Activated naive CD8-positive, alpha-beta T cell treated with anti-CD3 and anti-CD28 coated beads, Interleukin-2, amount 10 ng/mL, durations not matched to agents 7 days and 5 days (primary cell): ENCODE measurements at regions not wholly inside any gene's neighbourhood (a gene's known extent, or its start where the extent isn't known, plus 50 kb on each side); places are given as distances from the start of the nearest gene placed in this dataset.

Source experiments
- ATAC-seq: fragments of 150-1000 bp; cut with Tn5 transposase; one replicate; pipeline ENCODE4 v1.10.0; 2021; ENCODE audit warnings: low read depth, moderate library complexity
- POLR2A ChIA-PET: fragments of 350-600 bp; sonication (Branson Sonifier 250); formaldehyde crosslinking; loops from one replicate; lab custom pipeline; 2021; ENCODE audit warnings: antibody characterized with exemption; lab: Charles Lee
- DNase-seq: peaks from one replicate; pipeline ENCODE4 v3.0.0; 2021
- H3K27ac Mint-ChIP-seq: one replicate; pipeline ENCODE4 v1.8.0; 2022; ENCODE audit warnings: mild to moderate bottlenecking, mixed read lengths
- H3K27me3 Mint-ChIP-seq: one replicate; pipeline ENCODE4 v1.8.0; 2022; ENCODE audit warnings: mild to moderate bottlenecking, moderate library complexity, mixed read lengths
- H3K36me3 Mint-ChIP-seq: one replicate; pipeline ENCODE4 v1.8.0; 2021; ENCODE audit warnings: mild to moderate bottlenecking, mixed read lengths
- H3K4me1 Mint-ChIP-seq: one replicate; pipeline ENCODE4 v1.8.0; 2021; ENCODE audit warnings: mixed read lengths
- H3K4me3 Mint-ChIP-seq: one replicate; pipeline ENCODE4 v1.8.0; 2022; ENCODE audit warnings: mild to moderate bottlenecking, moderate library complexity, mixed read lengths
- H3K9me3 Mint-ChIP-seq: one replicate; pipeline ENCODE4 v1.8.0; 2021; ENCODE audit warnings: mixed read lengths

GRCh38 chr2:66985906-66986305 lies 411.2 kb upstream of the ETAA1 start:
- no peak for ATAC-seq
- POLR2A ChIA-PET = no interaction called here

GRCh38 chr2:66987733-66988132 lies 409.4 kb upstream of the ETAA1 start:
- Mint-ChIP-seq H3K36me3 (no peaks in the 10 kb centered on the region), H3K9me3 (peaks cover 5% of the 10 kb centered on the region), H3K27me3 (no peaks in the 10 kb centered on the region), H3K4me3 (no peak overlapping the region), H3K4me1 (no peaks in the 10 kb centered on the region), H3K27ac (no peak overlapping the region)
- no peak for ATAC-seq
- POLR2A ChIA-PET = no interaction called here
- DNase-seq = no peak

More at GRCh38 chr2:66985906-66986305, 411.2 kb upstream of the ETAA1 start:
- H3K36me3 Mint-ChIP-seq = no peaks in the 10 kb centered on the region
- no peaks in the 10 kb centered on the region for H3K27me3 Mint-ChIP-seq
- H3K4me3 Mint-ChIP-seq = no peak overlapping the region
- H3K27ac Mint-ChIP-seq = no peak overlapping the region
- no peak for DNase-seq
- H3K9me3 Mint-ChIP-seq = peaks cover 5% of the 10 kb centered on the region
- no peaks in the 10 kb centered on the region for H3K4me1 Mint-ChIP-seq

DNA sequence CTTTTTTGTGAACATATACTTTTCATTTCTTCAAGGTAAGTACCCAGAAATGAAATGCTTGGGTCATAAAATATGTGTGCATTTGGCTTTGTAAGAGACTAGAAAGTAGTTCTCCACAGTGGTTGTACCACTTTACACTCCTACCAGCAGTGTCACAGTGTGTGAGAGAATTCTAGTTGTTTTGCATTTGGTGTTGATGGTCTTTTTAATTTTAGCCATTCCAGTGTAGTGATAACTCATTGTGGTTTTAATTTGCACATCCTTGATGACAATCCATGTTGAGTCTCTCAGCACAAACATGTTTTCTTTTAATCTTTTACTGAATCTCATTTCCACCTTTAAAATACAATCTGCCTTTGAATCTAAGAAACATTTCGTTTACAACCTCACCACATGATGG lies 402.5 kb upstream of the ETAA1 start:
- H3K27me3 Mint-ChIP-seq = no peaks in the 10 kb centered on the region
- POLR2A ChIA-PET = no interaction called here
- no peaks in the 10 kb centered on the region for H3K4me1 Mint-ChIP-seq
- H3K27ac Mint-ChIP-seq = no peak overlapping the region
- no peaks in the 10 kb centered on the region for H3K9me3 Mint-ChIP-seq
- no peaks in the 10 kb centered on the region for H3K36me3 Mint-ChIP-seq
- no peak for ATAC-seq
- H3K4me3 Mint-ChIP-seq = no peak overlapping the region
- no peak for DNase-seq

GRCh38 chr2:66995636-66996035 lies 401.5 kb upstream of the ETAA1 start:
- no peak for ATAC-seq
- no peak overlapping the region for H3K27ac Mint-ChIP-seq
- POLR2A ChIA-PET = no interaction called here

GRCh38 chr2:67002618-67003371 lies 394.3 kb upstream of the ETAA1 start:
- Mint-ChIP-seq H3K4me3 (no peak overlapping the region), H3K27me3 (no peaks in the 10 kb centered on the region), H3K36me3 (no peaks in the 10 kb centered on the region), H3K27ac (no peak overlapping the region), H3K4me1 (no peaks in the 10 kb centered on the region), H3K9me3 (peaks cover 1% of the 10 kb centered on the region)
- DNase-seq = no peak
- POLR2A ChIA-PET = no interaction called here
- ATAC-seq = no peak

More at GRCh38 chr2:66995636-66996035, 401.5 kb upstream of the ETAA1 start:
- no peak for DNase-seq
- Mint-ChIP-seq H3K4me1 (no peaks in the 10 kb centered on the region), H3K27me3 (no peaks in the 10 kb centered on the region), H3K4me3 (no peak overlapping the region), H3K36me3 (no peaks in the 10 kb centered on the region), H3K9me3 (no peaks in the 10 kb centered on the region)

- ATAC-seq (no peak), DNase-seq (no peak)
- Mint-ChIP-seq H3K9me3 (peaks cover 1% of the 10 kb centered on the region), H3K4me1 (no peaks in the 10 kb centered on the region), H3K36me3 (no peaks in the 10 kb centered on the region), H3K27ac (no peak overlapping the region), H3K4me3 (no peak overlapping the region), H3K27me3 (no peaks in the 10 kb centered on the region)
- POLR2A ChIA-PET = no interaction called here
Observed at GRCh38 chr2:67006373-67006960, 390.7 kb upstream of the ETAA1 start.

GRCh38 chr2:67008155-67008554 lies 389.0 kb upstream of the ETAA1 start:
- Mint-ChIP-seq H3K36me3 (no peaks in the 10 kb centered on the region), H3K4me1 (no peaks in the 10 kb centered on the region), H3K27ac (no peak overlapping the region), H3K9me3 (peaks cover under 1% of the 10 kb centered on the region), H3K27me3 (no peaks in the 10 kb centered on the region), H3K4me3 (no peak overlapping the region)
- POLR2A ChIA-PET = no interaction called here
- DNase-seq (no peak), ATAC-seq (no peak)

DNA sequence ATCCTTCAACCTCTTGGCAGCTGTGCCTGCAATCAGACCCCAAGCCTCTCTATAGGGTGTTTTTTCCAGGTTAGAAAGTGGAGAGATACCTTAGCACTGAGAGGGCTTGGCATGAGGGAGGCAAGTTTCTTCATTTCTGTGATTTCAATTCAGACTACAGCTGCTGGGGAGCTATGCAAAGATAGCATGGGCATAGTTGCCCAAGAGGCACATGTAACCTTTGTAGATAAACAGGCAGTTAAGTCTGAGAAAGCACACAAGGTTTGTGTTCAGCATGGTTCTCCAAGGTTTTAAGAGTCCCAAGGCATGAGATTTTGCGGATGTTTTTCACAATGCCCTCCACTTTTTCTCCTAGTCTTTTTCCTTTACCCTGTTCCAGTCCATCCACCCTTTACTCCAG lies 385.0 kb upstream of the ETAA1 start:
- Mint-ChIP-seq H3K27ac (no peak overlapping the region), H3K27me3 (no peaks in the 10 kb centered on the region), H3K4me3 (no peak overlapping the region), H3K36me3 (no peaks in the 10 kb centered on the region), H3K9me3 (no peaks in the 10 kb centered on the region), H3K4me1 (no peaks in the 10 kb centered on the region)
- ATAC-seq (no peak), DNase-seq (no peak)
- POLR2A ChIA-PET = no interaction called here

GRCh38 chr2:67013821-67014220 lies 383.3 kb upstream of the ETAA1 start:
- DNase-seq = no peak
- POLR2A ChIA-PET = no interaction called here
- no peaks in the 10 kb centered on the region for H3K4me1 Mint-ChIP-seq

GRCh38 chr2:67015681-67016080 lies 381.5 kb upstream of the ETAA1 start:
- Mint-ChIP-seq H3K27me3 (no peaks in the 10 kb centered on the region), H3K27ac (no peak overlapping the region), H3K36me3 (no peaks in the 10 kb centered on the region), H3K4me1 (no peaks in the 10 kb centered on the region), H3K9me3 (peaks cover 2% of the 10 kb centered on the region), H3K4me3 (no peak overlapping the region)
- POLR2A ChIA-PET = no interaction called here
- no peak for ATAC-seq
- no peak for DNase-seq

More at GRCh38 chr2:67013821-67014220, 383.3 kb upstream of the ETAA1 start:
- Mint-ChIP-seq H3K9me3 (no peaks in the 10 kb centered on the region), H3K27me3 (no peaks in the 10 kb centered on the region), H3K4me3 (no peak overlapping the region), H3K27ac (no peak overlapping the region), H3K36me3 (no peaks in the 10 kb centered on the region)
- ATAC-seq = no peak

GRCh38 chr2:67018301-67018700 lies 378.8 kb upstream of the ETAA1 start:
- no peak overlapping the region for H3K4me3 Mint-ChIP-seq
- H3K9me3 Mint-ChIP-seq = peaks cover 2% of the 10 kb centered on the region
- no peak overlapping the region for H3K27ac Mint-ChIP-seq
- no peaks in the 10 kb centered on the region for H3K36me3 Mint-ChIP-seq
- no peak for ATAC-seq
- H3K4me1 Mint-ChIP-seq = no peaks in the 10 kb centered on the region
- no peaks in the 10 kb centered on the region for H3K27me3 Mint-ChIP-seq
- DNase-seq = no peak
- POLR2A ChIA-PET = no interaction called here

DNA sequence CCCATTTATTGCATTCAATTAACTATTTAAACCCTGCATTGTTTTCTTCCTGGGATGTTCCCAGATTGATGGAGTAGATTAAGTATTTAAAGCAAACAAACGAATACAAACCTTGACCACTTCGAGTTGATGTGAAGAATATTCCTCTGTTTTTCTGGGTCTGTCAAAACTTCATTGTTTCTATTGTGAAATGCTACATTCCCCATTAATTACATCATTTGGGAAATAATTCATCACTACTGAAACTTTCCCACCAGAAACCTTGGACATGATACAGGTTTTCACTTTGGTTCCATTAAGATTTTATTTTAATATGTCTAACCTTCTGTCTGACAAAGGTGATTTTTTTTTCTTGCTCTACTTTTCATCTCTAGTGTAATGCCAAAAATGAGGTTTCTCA lies 365.1 kb upstream of the ETAA1 start:
- DNase-seq (no peak), ATAC-seq (no peak)
- Mint-ChIP-seq H3K9me3 (no peaks in the 10 kb centered on the region), H3K4me1 (no peaks in the 10 kb centered on the region), H3K4me3 (no peak overlapping the region), H3K27ac (no peak overlapping the region), H3K36me3 (no peaks in the 10 kb centered on the region), H3K27me3 (no peaks in the 10 kb centered on the region)
- POLR2A ChIA-PET = no interaction called here

GRCh38 chr2:67036444-67036843 lies 360.7 kb upstream of the ETAA1 start:
- no peaks in the 10 kb centered on the region for H3K27me3 Mint-ChIP-seq
- no peak overlapping the region for H3K27ac Mint-ChIP-seq
- no peak overlapping the region for H3K4me3 Mint-ChIP-seq
- no peaks in the 10 kb centered on the region for H3K9me3 Mint-ChIP-seq
- no peaks in the 10 kb centered on the region for H3K36me3 Mint-ChIP-seq
- no peaks in the 10 kb centered on the region for H3K4me1 Mint-ChIP-seq
- ATAC-seq = no peak
- POLR2A ChIA-PET = no interaction called here
- DNase-seq = no peak

GRCh38 chr2:67037655-67038054 lies 359.5 kb upstream of the ETAA1 start:
- DNase-seq (no peak), ATAC-seq (no peak)
- POLR2A ChIA-PET = no interaction called here
- no peak overlapping the region for H3K27ac Mint-ChIP-seq
- H3K27me3 Mint-ChIP-seq = no peaks in the 10 kb centered on the region
- no peaks in the 10 kb centered on the region for H3K36me3 Mint-ChIP-seq
- no peaks in the 10 kb centered on the region for H3K4me1 Mint-ChIP-seq
- H3K4me3 Mint-ChIP-seq = no peak overlapping the region
- H3K9me3 Mint-ChIP-seq = no peaks in the 10 kb centered on the region
